OCI-LY1 (cell line): ENCODE measurements at regions not wholly inside any gene's neighbourhood (a gene's known extent, or its start where the extent isn't known, plus 50 kb on each side); places are given as distances from the start of the nearest gene placed in this dataset.

Source experiments
- H2AFZ ChIP-seq: fragments of 200-600 bp; sonication (generic), shearing (Covaris generic); 2 replicates; pipeline ENCODE4 v1.6.0; 2014; ENCODE audit warnings: antibody characterized with exemption, mild to moderate bottlenecking, low read length
- H3F3A ChIP-seq: fragments of 200-600 bp; sonication (generic), shearing (Covaris generic); 2 replicates; pipeline ENCODE4 v1.6.0; 2014; ENCODE audit warnings: mild to moderate bottlenecking, antibody characterized with exemption, low read length, moderate library complexity; ENCODE audit not compliant: insufficient read depth
- H3K27ac ChIP-seq: fragments of 200-600 bp; sonication (generic); 2 replicates; pipeline ENCODE4 v1.5.1; 2014; ENCODE audit warnings: low read length, mixed run types, mild to moderate bottlenecking, low read depth; ENCODE audit not compliant: poor library complexity, severe bottlenecking
- H3K27me3 ChIP-seq: fragments of 200-600 bp; sonication (generic); 2 replicates; pipeline ENCODE4 v1.6.0; 2014; ENCODE audit warnings: antibody characterized with exemption, mild to moderate bottlenecking, low read length, moderate library complexity; ENCODE audit not compliant: insufficient read depth
- H3K36me3 ChIP-seq: fragments of 200-600 bp; sonication (generic); 2 replicates; pipeline ENCODE4 v1.6.1; 2014; ENCODE audit warnings: mild to moderate bottlenecking, antibody characterized with exemption, low read length, moderate library complexity, mixed read lengths; ENCODE audit not compliant: insufficient read depth
- H3K4me1 ChIP-seq: fragments of 200-600 bp; sonication (generic); 2 replicates; pipeline ENCODE4 v1.5.1; 2014; ENCODE audit warnings: mild to moderate bottlenecking, low read length, moderate library complexity; ENCODE audit not compliant: insufficient read depth, severe bottlenecking
- H3K4me2 ChIP-seq: fragments of 200-600 bp; sonication (generic), shearing (Covaris generic); 2 replicates; pipeline ENCODE4 v1.6.1; 2014; ENCODE audit warnings: low read length
- H3K4me3 ChIP-seq: fragments of 200-600 bp; sonication (generic); 2 replicates; pipeline ENCODE4 v1.5.1; 2014; ENCODE audit warnings: low read length, low read depth, mild to moderate bottlenecking, mixed read lengths; ENCODE audit not compliant: poor library complexity, severe bottlenecking
- H3K79me2 ChIP-seq: fragments of 200-600 bp; shearing (Covaris generic); 2 replicates; pipeline ENCODE4 v1.6.1; 2016; ENCODE audit warnings: mixed run types, low read length, mixed read lengths; ENCODE audit not compliant: insufficient read depth
- H3K9ac ChIP-seq: fragments of 200-600 bp; sonication (generic), shearing (Covaris generic); 2 replicates; pipeline ENCODE4 v1.6.1; 2014; ENCODE audit warnings: mild to moderate bottlenecking, low read length, mixed read lengths
- H3K9me2 ChIP-seq: fragments of 200-600 bp; sonication (generic), shearing (Covaris generic); 2 replicates; pipeline ENCODE4 v1.6.1; 2014; ENCODE audit warnings: low read depth, mild to moderate bottlenecking, low read length, mixed read lengths
- H3K9me3 ChIP-seq: fragments of 200-600 bp; shearing (Covaris generic); 2 replicates; pipeline ENCODE4 v1.6.1; 2014; ENCODE audit warnings: low read length, mixed read lengths
- H4K20me1 ChIP-seq: fragments of 200-600 bp; sonication (generic), shearing (Covaris generic); 2 replicates; pipeline ENCODE4 v1.6.0; 2016; ENCODE audit warnings: mild to moderate bottlenecking, low read length; ENCODE audit not compliant: insufficient read depth
- CTCF ChIP-seq: fragments of 200-600 bp; sonication (generic), shearing (Covaris generic); IDR thresholded peaks from 2 replicates; pipeline ENCODE4 v1.5.1; 2017; ENCODE audit warnings: mild to moderate bottlenecking, antibody characterized with exemption, low read length, moderate library complexity, mixed read lengths
- EZH2 ChIP-seq: fragments of 200-600 bp; sonication (generic), shearing (Covaris generic); IDR thresholded peaks from 2 replicates; pipeline ENCODE4 v1.8.0; 2017; ENCODE audit warnings: borderline replicate concordance, mixed run types, mild to moderate bottlenecking, antibody characterized with exemption, low read length, moderate library complexity, mixed read lengths

GRCh38 chr15:55007561-55007960 lies 189.2 kb downstream of the RSL24D1 start:
- no peak overlapping the region for H3K4me3 ChIP-seq
- no peaks in the 10 kb centered on the region for H4K20me1 ChIP-seq
- no peaks in the 10 kb centered on the region for H3K9me2 ChIP-seq
- H3K27me3 ChIP-seq, result no peaks in the 10 kb centered on the region
- no peak overlapping the region for H3K27ac ChIP-seq
- H3F3A ChIP-seq, result no peaks in the 10 kb centered on the region
- H3K9me3 ChIP-seq, result no peaks in the 10 kb centered on the region
- H3K36me3 ChIP-seq, result no peaks in the 10 kb centered on the region
- TF ChIP-seq EZH2 (no peak), CTCF (no peak)
- no peaks in the 10 kb centered on the region for H3K79me2 ChIP-seq
- no peak overlapping the region for H2AFZ ChIP-seq
- no peak overlapping the region for H3K9ac ChIP-seq
- H3K4me2 ChIP-seq, result no peak overlapping the region
- H3K4me1 ChIP-seq, result no peaks in the 10 kb centered on the region

GRCh38 chr15:55005679-55006078 lies 191.1 kb downstream of the RSL24D1 start:
- H2AFZ ChIP-seq, result no peak overlapping the region
- no peaks in the 10 kb centered on the region for H4K20me1 ChIP-seq
- H3K27me3 ChIP-seq, result no peaks in the 10 kb centered on the region
- H3K36me3 ChIP-seq, result no peaks in the 10 kb centered on the region
- no peak overlapping the region for H3K27ac ChIP-seq
- no peaks in the 10 kb centered on the region for H3F3A ChIP-seq
- no peaks in the 10 kb centered on the region for H3K9me3 ChIP-seq
- H3K4me3 ChIP-seq, result no peak overlapping the region
- no peaks in the 10 kb centered on the region for H3K9me2 ChIP-seq
- no peaks in the 10 kb centered on the region for H3K4me1 ChIP-seq
- TF ChIP-seq EZH2 (no peak), CTCF (no peak)
- no peak overlapping the region for H3K9ac ChIP-seq
- no peaks in the 10 kb centered on the region for H3K79me2 ChIP-seq
- no peak overlapping the region for H3K4me2 ChIP-seq

GRCh38 chr15:55003965-55004873 lies 192.5 kb downstream of the RSL24D1 start:
- Histone ChIP-seq H3K36me3 (no peaks in the 10 kb centered on the region), H3K27me3 (no peaks in the 10 kb centered on the region), H3K9me2 (no peaks in the 10 kb centered on the region), H3K27ac (no peak overlapping the region), H2AFZ (no peak overlapping the region), H4K20me1 (no peaks in the 10 kb centered on the region), H3K9ac (no peak overlapping the region), H3K4me2 (no peak overlapping the region), H3K4me3 (no peak overlapping the region), H3K79me2 (no peaks in the 10 kb centered on the region), H3K4me1 (no peaks in the 10 kb centered on the region), H3F3A (no peaks in the 10 kb centered on the region), H3K9me3 (no peaks in the 10 kb centered on the region)
- no peak for TF ChIP-seq EZH2
- TF ChIP-seq CTCF, result no peak
